AG09319 (cell line): ENCODE measurements at regions not wholly inside any gene's neighbourhood (a gene's known extent, or its start where the extent isn't known, plus 50 kb on each side); places are given as distances from the start of the nearest gene placed in this dataset.
"Not testable (repeated sequence)": the region's sequence is repeated elsewhere in the genome, so short reads cannot be mapped to it uniquely, and the experiment has no call there.

Experiments used
- DNase-seq: peaks from one replicate; pipeline ENCODE4 v3.0.0-alpha.2; 2010; ENCODE audit warnings: low read depth; ENCODE audit errors: extremely low read depth
- TF ChIP-seq, protein P1 (sequence below): IDR thresholded peaks from 2 replicates; pipeline ENCODE4 v1.5.1; 2011; ENCODE audit warnings: low read depth, mild to moderate bottlenecking, inconsistent platforms, low read length, moderate library complexity

GRCh38 chr18:39589496-39589895 is 2023.9 kb upstream of the CELF4 start:
- TF ChIP-seq, protein P1, sequence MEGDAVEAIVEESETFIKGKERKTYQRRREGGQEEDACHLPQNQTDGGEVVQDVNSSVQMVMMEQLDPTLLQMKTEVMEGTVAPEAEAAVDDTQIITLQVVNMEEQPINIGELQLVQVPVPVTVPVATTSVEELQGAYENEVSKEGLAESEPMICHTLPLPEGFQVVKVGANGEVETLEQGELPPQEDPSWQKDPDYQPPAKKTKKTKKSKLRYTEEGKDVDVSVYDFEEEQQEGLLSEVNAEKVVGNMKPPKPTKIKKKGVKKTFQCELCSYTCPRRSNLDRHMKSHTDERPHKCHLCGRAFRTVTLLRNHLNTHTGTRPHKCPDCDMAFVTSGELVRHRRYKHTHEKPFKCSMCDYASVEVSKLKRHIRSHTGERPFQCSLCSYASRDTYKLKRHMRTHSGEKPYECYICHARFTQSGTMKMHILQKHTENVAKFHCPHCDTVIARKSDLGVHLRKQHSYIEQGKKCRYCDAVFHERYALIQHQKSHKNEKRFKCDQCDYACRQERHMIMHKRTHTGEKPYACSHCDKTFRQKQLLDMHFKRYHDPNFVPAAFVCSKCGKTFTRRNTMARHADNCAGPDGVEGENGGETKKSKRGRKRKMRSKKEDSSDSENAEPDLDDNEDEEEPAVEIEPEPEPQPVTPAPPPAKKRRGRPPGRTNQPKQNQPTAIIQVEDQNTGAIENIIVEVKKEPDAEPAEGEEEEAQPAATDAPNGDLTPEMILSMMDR, result no peak

GRCh38 chr18:39587586-39587985 is 2022.0 kb upstream of the CELF4 start:
- TF ChIP-seq, protein P1, result no peak
- DNase-seq, result no peak

More at GRCh38 chr18:39589496-39589895, 2023.9 kb upstream of the CELF4 start:
- no peak for DNase-seq

- TF ChIP-seq, protein P1, result no peak
- no peak for DNase-seq
Observed at GRCh38 chr18:39586741-39587140, 2021.1 kb upstream of the CELF4 start.

- TF ChIP-seq, protein P1, result no peak
- no peak for DNase-seq
Observed at GRCh38 chr18:39574897-39575296, 2009.3 kb upstream of the CELF4 start.

DNA sequence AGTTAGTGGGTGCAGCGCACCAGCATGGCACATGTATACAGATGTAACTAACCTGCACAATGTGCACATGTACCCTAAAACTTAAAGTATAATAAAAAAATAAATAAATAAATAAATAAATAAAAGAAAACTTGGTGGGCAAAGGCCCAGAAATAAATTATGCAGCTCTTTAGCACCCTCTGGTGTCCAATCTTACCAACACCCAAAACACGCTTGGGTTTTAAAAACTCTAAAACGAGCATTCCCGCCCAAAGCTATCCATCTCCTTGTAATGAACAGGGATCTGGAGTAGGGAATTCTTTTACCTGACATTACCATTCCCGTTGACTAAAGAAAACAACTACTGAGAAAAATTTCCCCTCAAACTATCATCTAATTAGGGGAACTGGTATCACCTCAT is 2005.9 kb upstream of the CELF4 start:
- DNase-seq, result no peak
- TF ChIP-seq, protein P1, result no peak; the same call in none of the 2 replicates

DNA sequence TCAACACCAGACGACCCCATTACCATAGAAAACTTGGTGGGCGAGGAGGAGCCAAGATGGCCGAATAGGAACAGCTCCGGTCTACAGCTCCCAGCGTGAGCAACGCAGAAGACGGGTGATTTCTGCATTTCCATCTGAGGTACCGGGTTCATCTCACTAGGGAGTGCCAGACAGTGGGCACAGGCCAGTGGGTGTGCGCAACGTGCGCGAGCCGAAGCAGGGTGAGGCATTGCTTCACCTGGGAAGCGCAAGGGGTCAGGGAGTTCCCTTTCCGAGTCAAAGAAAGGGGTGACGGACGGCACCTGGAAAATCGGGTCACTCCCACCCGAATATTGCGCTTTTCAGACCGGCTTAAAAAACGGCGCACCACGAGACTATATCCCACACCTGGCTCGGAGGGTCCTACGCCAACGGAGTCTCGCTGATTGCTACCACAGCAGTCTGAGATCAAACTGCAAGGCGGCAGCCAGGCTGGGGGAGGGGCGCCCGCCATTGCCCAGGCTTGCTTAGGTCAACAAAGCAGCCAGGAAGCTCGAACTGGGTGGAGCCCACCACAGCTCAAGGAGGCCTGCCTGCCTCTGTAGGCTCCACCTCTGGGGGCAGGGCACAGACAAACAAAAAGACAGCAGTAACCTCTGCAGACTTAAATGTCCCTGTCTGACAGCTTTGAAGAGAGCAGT is 2000.1 kb upstream of the CELF4 start:
- DNase-seq, result not testable (repeated sequence)

GRCh38 chr18:39564716-39565115 is 1999.1 kb upstream of the CELF4 start:
- DNase-seq, result no peak
- TF ChIP-seq, protein P1, result no peak

- TF ChIP-seq, protein P1, result no peak
- no peak for DNase-seq
Observed at GRCh38 chr18:39561126-39561525, 1995.5 kb upstream of the CELF4 start.
